Vagina (tissue), 2 donors: ENCODE measurements at regions not wholly inside any gene's neighbourhood (a gene's known extent, or its start where the extent isn't known, plus 50 kb on each side); places are given as distances from the start of the nearest gene placed in this dataset.
"Not testable (repeated sequence)": the region's sequence is repeated elsewhere in the genome, so short reads cannot be mapped to it uniquely, and the experiment has no call there.

Experiments used
- DNase-seq, 2 donors: peaks; one replicate each; pipeline ENCODE4 v3.0.0-alpha.2; 2017; ENCODE audit errors: extremely low spot score in 2 of 2
- H3K27ac ChIP-seq: fragments of 200-600 bp; sonication (generic); one replicate; pipeline ENCODE4 v1.5.1; 2019
- H3K27me3 ChIP-seq: fragments of 200-600 bp; sonication (generic); one replicate; pipeline ENCODE4 v1.5.1; 2019
- H3K36me3 ChIP-seq, 2 donors: fragments of 200-600 bp; sonication (generic); one replicate each; pipeline ENCODE4 v1.5.1; 2017 to 2019
- H3K4me1 ChIP-seq: fragments of 200-600 bp; sonication (generic); one replicate; pipeline ENCODE4 v1.5.1; 2019
- H3K4me3 ChIP-seq, 2 donors: fragments of 200-600 bp; sonication (generic); 1 replicate in 1 of 2; 2 replicates in 1 of 2; pipeline ENCODE4 v1.5.1; 2016 to 2019
- H3K9me3 ChIP-seq: fragments of 200-600 bp; sonication (generic); one replicate; pipeline ENCODE4 v1.5.1; 2019
- POLR2A ChIP-seq, 2 donors: fragments of 450-650 bp; IDR thresholded peaks; one replicate each; pipeline ENCODE4 v1.6.1; 2017; ENCODE audit warnings: antibody characterized with exemption in 2 of 2, mild to moderate bottlenecking in 2 of 2, moderate library complexity in 2 of 2
- POLR2AphosphoS5 ChIP-seq, 2 donors: sonication (generic); formaldehyde crosslinking; IDR thresholded peaks; one replicate each; pipeline ENCODE4 v1.9.0; 2017; ENCODE audit warnings: antibody characterized with exemption in 2 of 2, mild to moderate bottlenecking in 2 of 2, low read depth in 1 of 2; ENCODE audit not compliant: insufficient read depth in 1 of 2
- intact Hi-C: fragments of 100-400 bp; cut with DNase I; formaldehyde crosslinking; loops from one replicate; pipeline ENCODE4 v1.15.1; 2023
- TF ChIP-seq, protein P1 (sequence below), 3 experiments: fragments of 450-650 bp in 2 of 3; fragments of 200-600 bp in 1 of 3; sonication (generic) in 1 of 3; IDR thresholded peaks; one replicate each; pipeline ENCODE4 v1.5.1; 2017 to 2019; ENCODE audit warnings: antibody characterized with exemption in 3 of 3, mild to moderate bottlenecking in 2 of 3, moderate library complexity in 2 of 3

DNA sequence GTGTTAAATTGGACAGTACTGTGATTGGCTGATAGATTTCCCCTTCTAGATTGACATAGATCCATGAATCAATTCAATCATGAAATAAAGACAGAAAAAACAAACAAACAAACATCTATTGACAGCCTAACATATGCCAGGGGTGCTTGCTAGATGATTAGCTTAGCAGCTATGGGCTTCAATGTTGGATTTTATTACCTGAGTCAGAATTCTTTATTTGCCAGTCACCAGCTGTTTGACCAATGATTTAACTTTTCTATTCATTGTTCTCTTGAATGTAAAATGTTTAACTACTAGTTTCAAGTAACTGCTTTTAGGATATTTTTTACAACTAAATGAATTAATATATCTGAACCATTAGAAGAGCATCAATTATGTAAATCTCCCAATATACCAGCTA is 901.3 kb upstream of the CITED2 start:
- TF ChIP-seq, protein P1, sequence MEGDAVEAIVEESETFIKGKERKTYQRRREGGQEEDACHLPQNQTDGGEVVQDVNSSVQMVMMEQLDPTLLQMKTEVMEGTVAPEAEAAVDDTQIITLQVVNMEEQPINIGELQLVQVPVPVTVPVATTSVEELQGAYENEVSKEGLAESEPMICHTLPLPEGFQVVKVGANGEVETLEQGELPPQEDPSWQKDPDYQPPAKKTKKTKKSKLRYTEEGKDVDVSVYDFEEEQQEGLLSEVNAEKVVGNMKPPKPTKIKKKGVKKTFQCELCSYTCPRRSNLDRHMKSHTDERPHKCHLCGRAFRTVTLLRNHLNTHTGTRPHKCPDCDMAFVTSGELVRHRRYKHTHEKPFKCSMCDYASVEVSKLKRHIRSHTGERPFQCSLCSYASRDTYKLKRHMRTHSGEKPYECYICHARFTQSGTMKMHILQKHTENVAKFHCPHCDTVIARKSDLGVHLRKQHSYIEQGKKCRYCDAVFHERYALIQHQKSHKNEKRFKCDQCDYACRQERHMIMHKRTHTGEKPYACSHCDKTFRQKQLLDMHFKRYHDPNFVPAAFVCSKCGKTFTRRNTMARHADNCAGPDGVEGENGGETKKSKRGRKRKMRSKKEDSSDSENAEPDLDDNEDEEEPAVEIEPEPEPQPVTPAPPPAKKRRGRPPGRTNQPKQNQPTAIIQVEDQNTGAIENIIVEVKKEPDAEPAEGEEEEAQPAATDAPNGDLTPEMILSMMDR (IDR thresholded peaks at IDR 0.05): no peak
- TF ChIP-seq POLR2AphosphoS5 (IDR thresholded peaks at IDR 0.05; ENCODE audit: insufficient read depth in 1 of 2, low read depth in 1 of 2) (no peak), POLR2A (IDR thresholded peaks at IDR 0.05) (no peak)
- intact Hi-C loops: no loop called here
- H3K4me3 ChIP-seq: no peak overlapping the region

DNA sequence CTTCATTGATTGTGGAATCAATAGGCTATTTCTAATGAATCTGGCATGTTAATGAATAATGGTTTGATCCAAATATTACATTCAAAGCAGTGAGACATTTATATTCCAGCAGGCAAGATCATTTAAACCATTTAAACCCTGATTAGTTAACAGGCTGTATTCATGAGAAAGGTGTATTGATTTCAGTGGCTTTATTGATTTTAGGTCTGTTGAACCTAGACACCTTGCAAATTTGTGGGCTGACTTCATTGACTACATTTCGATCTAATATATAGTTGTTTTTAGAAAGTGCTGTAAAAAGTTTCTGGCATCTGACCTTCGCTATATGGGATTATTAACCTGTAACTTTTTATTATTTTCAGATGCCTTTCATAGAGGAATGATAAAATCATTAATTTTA is 900.1 kb upstream of the CITED2 start:
- H3K27me3 ChIP-seq: no peaks in the 10 kb centered on the region
- TF ChIP-seq, protein P1 (IDR thresholded peaks at IDR 0.05): no peak
- no peak for TF ChIP-seq POLR2AphosphoS5 (IDR thresholded peaks at IDR 0.05; ENCODE audit: insufficient read depth in 1 of 2, low read depth in 1 of 2)
- TF ChIP-seq POLR2A (IDR thresholded peaks at IDR 0.05): no peak
- H3K4me3 ChIP-seq: no peak overlapping the region
- H3K27ac ChIP-seq: no peak overlapping the region
- no peaks in the 10 kb centered on the region for H3K36me3 ChIP-seq
- intact Hi-C loops: no loop called here
- H3K4me1 ChIP-seq: no peaks in the 10 kb centered on the region
- DNase-seq: no peak
- no peaks in the 10 kb centered on the region for H3K9me3 ChIP-seq

More for the DNA sequence above, 901.3 kb upstream of the CITED2 start:
- no peaks in the 10 kb centered on the region for H3K4me1 ChIP-seq
- H3K9me3 ChIP-seq: no peaks in the 10 kb centered on the region
- H3K36me3 ChIP-seq: no peaks in the 10 kb centered on the region
- no peak for DNase-seq
- no peaks in the 10 kb centered on the region for H3K27me3 ChIP-seq
- H3K27ac ChIP-seq: no peak overlapping the region

DNA sequence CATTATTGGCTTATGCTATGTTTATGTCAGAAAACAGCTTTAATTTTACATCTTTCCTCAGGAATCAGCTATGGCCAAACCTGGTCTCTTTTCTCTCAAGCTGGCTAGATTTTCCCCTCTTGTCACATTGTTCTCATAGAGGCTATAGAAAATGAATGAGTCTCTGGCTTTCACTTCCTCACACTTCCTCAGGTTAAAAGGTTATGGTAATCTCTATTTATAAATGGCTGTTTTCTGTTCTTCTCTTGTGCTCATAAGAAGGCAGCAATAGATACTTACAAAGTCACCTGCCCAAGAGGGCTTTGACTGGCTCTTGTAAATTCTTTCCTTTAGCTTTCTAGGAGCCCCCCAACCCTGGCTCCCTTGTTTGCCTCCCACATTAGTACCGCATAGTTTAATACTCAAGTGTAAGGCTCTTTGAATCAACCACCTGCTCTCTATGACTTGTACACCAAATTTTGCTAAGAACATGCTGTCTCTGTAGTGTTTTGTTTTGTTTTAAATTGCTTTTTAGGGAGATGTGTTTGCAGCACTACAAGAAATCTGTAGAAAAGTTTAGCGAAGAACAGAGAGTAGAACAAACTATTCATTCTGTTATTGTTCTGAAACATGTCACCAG is 897.4 kb upstream of the CITED2 start:
- Histone ChIP-seq H3K36me3 (no peaks in the 10 kb centered on the region), H3K9me3 (no peaks in the 10 kb centered on the region), H3K27ac (no peak overlapping the region), H3K4me1 (no peaks in the 10 kb centered on the region), H3K4me3 (no peak overlapping the region), H3K27me3 (no peaks in the 10 kb centered on the region)
- intact Hi-C loops: no loop called here
- TF ChIP-seq POLR2A (IDR thresholded peaks at IDR 0.05): no peak
- TF ChIP-seq, protein P1 (IDR thresholded peaks at IDR 0.05): no peak
- no peak for TF ChIP-seq POLR2AphosphoS5 (IDR thresholded peaks at IDR 0.05; ENCODE audit: insufficient read depth in 1 of 2, low read depth in 1 of 2)
- no peak for DNase-seq

DNA sequence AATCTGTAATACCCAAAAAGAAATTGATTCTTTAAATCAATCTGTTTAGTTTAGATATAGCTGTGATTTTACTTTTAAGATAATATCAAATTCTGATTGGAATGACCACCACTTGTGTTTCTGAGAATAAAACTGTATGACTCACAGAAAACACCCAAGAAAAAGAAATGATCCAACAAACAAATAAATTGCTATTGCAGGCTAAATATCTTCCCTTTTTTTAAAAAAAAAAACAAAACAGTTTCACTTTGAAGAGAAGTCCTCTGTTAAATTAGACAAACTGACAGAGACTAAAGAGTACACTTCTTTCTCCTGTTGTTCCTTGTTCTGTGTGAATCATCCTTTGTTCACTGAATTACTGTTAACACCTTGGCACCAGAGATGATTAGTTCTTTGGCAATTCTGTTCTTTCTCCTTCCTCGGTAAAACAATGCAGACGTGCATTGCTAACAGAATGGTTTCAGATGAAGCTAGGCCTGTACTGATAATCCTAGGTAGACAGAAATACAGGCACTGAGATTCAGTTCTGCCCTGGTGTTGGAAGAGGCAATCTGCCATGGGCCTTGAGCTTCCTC is 895.2 kb upstream of the CITED2 start:
- TF ChIP-seq, protein P1 (IDR thresholded peaks at IDR 0.05): no peak
- TF ChIP-seq POLR2AphosphoS5 (IDR thresholded peaks at IDR 0.05; ENCODE audit: insufficient read depth in 1 of 2, low read depth in 1 of 2) (no peak), POLR2A (IDR thresholded peaks at IDR 0.05) (no peak)
- intact Hi-C loops: no loop called here
- Histone ChIP-seq H3K4me1 (no peaks in the 10 kb centered on the region), H3K27me3 (no peaks in the 10 kb centered on the region), H3K36me3 (no peaks in the 10 kb centered on the region), H3K9me3 (no peaks in the 10 kb centered on the region), H3K4me3 (no peak overlapping the region), H3K27ac (no peak overlapping the region)
- no peak for DNase-seq

DNA sequence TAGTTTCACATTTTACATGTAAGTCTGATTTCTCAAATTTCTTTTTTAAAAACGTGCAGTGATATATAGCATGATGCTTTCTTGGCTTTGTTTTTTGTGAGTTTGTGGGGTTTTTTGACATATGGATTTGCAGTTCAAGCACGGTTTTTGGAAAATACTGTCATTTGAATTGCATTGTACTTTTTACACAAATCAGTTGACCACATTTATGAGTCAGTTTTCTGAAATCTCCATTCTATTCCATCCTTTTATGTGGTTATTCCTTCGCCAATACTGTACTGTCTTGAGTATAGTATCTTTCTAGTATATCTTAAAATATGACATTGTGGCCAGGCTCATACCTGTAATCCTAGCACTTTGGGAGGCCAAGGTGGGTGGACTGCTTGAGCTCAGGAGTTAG is 890.0 kb upstream of the CITED2 start:
- DNase-seq: no peak
- Histone ChIP-seq H3K4me1 (no peaks in the 10 kb centered on the region), H3K27me3 (no peaks in the 10 kb centered on the region), H3K9me3 (no peaks in the 10 kb centered on the region), H3K27ac (no peak overlapping the region), H3K4me3 (no peak overlapping the region), H3K36me3 (no peaks in the 10 kb centered on the region)
- TF ChIP-seq, protein P1 (IDR thresholded peaks at IDR 0.05): no peak
- TF ChIP-seq POLR2A (IDR thresholded peaks at IDR 0.05) (no peak), POLR2AphosphoS5 (IDR thresholded peaks at IDR 0.05; ENCODE audit: insufficient read depth in 1 of 2, low read depth in 1 of 2) (no peak)
- intact Hi-C loops: no loop called here

DNA sequence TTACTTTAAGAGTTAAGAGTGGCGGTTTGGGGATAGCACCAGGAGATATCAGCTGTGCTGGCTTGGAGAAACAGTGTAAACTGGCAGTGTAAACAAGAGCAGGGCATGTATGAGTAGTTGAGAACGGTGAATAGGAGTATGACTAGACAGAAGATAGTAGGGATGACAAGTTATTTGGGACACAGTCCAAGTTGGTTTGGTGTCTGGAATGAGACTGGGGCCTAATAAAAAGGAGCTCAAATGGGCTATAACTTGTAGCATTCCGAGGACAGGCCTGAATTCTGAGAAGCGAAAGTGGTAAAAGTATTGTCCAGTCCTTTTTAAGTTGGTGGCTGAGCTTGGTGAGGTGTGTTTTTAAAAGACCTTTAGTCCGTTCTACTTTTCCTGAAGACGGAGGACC is 883.9 kb upstream of the CITED2 start:
- DNase-seq, H3K9me3 ChIP-seq, H3K4me3 ChIP-seq, H3K27ac ChIP-seq, H3K36me3 ChIP-seq, H3K27me3 ChIP-seq, intact Hi-C loops, H3K4me1 ChIP-seq: not testable (repeated sequence)
